Activated naive CD8-positive, alpha-beta T cell treated with anti-CD3 and anti-CD28 coated beads, Interleukin-2, amount 50 U/mL, for 24 hours (primary cell): ENCODE measurements at regions not wholly inside any gene's neighbourhood (a gene's known extent, or its start where the extent isn't known, plus 50 kb on each side); places are given as distances from the start of the nearest gene placed in this dataset.

ENCODE experiments used
- ATAC-seq: fragments of 150-1000 bp; cut with Tn5 transposase; one replicate; pipeline ENCODE4 v1.10.0; 2021
- DNase-seq: peaks from one replicate; pipeline ENCODE4 v3.0.0; 2021
- H3K27ac Mint-ChIP-seq: one replicate; pipeline ENCODE4 v1.8.0; 2021; ENCODE audit warnings: mild to moderate bottlenecking, mixed read lengths
- H3K27me3 Mint-ChIP-seq: one replicate; pipeline ENCODE4 v1.8.0; 2021; ENCODE audit warnings: mixed read lengths
- H3K36me3 Mint-ChIP-seq: one replicate; pipeline ENCODE4 v1.8.0; 2021; ENCODE audit warnings: low read depth, mixed read lengths
- H3K4me1 Mint-ChIP-seq: one replicate; pipeline ENCODE4 v1.8.0; 2021; ENCODE audit warnings: mixed read lengths
- H3K4me3 Mint-ChIP-seq: one replicate; pipeline ENCODE4 v1.8.0; 2021; ENCODE audit warnings: mild to moderate bottlenecking, moderate library complexity, mixed read lengths
- H3K9me3 Mint-ChIP-seq: one replicate; pipeline ENCODE4 v1.8.0; 2021; ENCODE audit warnings: mixed read lengths

GRCh38 chr1:208520438-208521099, 276.4 kb upstream of the PLXNA2 start:
- Mint-ChIP-seq H3K36me3 (no peaks in the 10 kb centered on the region), H3K4me3 (no peak overlapping the region), H3K4me1 (no peaks in the 10 kb centered on the region), H3K9me3 (peaks cover 7% of the 10 kb centered on the region), H3K27ac (no peak overlapping the region), H3K27me3 (no peaks in the 10 kb centered on the region)
- ATAC-seq (no peak), DNase-seq (no peak)

DNA sequence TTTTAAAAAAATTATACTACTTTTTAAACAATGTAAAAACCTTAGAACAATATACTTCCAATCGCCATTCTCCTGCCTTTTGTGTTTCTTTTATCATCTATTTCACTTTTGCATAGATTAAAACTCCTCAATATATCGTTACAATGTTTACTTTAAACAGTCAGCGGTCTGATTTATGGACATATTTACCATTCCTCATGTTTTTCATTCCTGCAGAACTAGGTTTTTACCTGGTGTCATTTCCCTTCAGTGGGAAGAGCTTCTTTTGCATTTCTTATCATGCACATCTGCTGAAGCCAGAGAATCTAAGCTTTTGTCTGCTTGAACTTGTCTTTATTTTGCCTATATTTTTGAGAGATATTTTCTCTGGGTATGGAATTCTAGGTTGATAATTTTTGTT, 277.4 kb upstream of the PLXNA2 start:
- Mint-ChIP-seq H3K36me3 (no peaks in the 10 kb centered on the region), H3K9me3 (peaks cover 7% of the 10 kb centered on the region), H3K4me1 (no peaks in the 10 kb centered on the region), H3K4me3 (no peak overlapping the region), H3K27ac (no peak overlapping the region), H3K27me3 (no peaks in the 10 kb centered on the region)
- DNase-seq: no peak
- ATAC-seq: no peak

GRCh38 chr1:208523007-208523406, 278.8 kb upstream of the PLXNA2 start:
- Mint-ChIP-seq H3K4me3 (no peak overlapping the region), H3K27me3 (no peaks in the 10 kb centered on the region), H3K27ac (no peak overlapping the region), H3K36me3 (no peaks in the 10 kb centered on the region), H3K9me3 (no peaks in the 10 kb centered on the region), H3K4me1 (no peaks in the 10 kb centered on the region)
- ATAC-seq (no peak), DNase-seq (no peak)

GRCh38 chr1:208524376-208524775, 280.2 kb upstream of the PLXNA2 start:
- DNase-seq: no peak
- no peaks in the 10 kb centered on the region for H3K27me3 Mint-ChIP-seq
- no peaks in the 10 kb centered on the region for H3K9me3 Mint-ChIP-seq

GRCh38 chr1:208524925-208525324, 280.7 kb upstream of the PLXNA2 start:
- H3K4me3 Mint-ChIP-seq: no peak overlapping the region
- H3K9me3 Mint-ChIP-seq: no peaks in the 10 kb centered on the region
- no peaks in the 10 kb centered on the region for H3K4me1 Mint-ChIP-seq
- no peak overlapping the region for H3K27ac Mint-ChIP-seq
- ATAC-seq (no peak), DNase-seq (no peak)
- H3K36me3 Mint-ChIP-seq: no peaks in the 10 kb centered on the region
- H3K27me3 Mint-ChIP-seq: no peaks in the 10 kb centered on the region

More at GRCh38 chr1:208524376-208524775, 280.2 kb upstream of the PLXNA2 start:
- no peak for ATAC-seq
- Mint-ChIP-seq H3K36me3 (no peaks in the 10 kb centered on the region), H3K4me3 (no peak overlapping the region), H3K27ac (no peak overlapping the region), H3K4me1 (no peaks in the 10 kb centered on the region)

DNA sequence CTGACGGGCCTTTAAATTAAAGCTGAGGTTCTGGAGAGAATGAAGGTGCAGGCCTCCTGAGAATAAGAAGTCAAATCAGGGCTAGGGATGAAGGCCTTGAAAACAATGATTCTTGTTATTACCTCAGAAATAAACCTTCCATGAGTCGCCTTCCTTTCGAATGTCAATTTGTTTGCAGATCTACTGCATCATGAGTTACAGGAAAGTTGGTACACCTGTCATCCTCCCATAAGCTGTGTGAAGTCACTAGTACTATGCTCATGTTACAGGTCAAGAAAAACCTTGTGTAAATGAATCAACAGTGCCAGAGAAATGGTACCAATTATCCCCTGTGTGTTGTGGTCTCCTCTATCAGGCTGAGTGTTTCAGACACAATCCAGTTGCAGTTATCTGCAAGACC, 281.2 kb upstream of the PLXNA2 start:
- H3K27ac Mint-ChIP-seq: no peak overlapping the region
- DNase-seq: no peak

DNA sequence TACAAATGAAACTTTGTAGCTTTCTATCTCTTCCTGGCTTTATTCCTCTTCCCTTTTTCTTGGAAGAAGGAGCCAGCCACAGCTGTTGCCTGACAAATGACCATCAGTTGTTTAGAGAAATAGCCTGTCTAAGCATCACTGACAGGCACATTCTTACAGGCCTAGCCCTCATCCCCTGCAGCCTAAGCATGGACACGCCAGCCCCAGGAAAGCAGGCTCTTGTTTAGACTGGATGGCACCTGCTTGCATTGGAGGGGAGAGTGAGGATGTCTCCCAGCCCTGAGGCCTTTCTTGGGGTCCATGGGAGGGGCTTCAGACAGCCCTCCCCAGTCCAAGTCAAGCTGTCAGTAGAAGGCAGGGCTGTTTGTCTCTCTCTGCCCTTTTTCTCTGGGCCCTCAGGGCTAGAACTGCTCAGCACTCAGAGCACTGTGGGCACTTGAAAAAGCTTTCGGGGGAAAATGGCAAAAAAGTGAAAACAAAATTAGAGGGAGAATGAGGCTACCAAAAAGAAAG, 282.5 kb upstream of the PLXNA2 start:
- Mint-ChIP-seq H3K36me3 (no peaks in the 10 kb centered on the region), H3K4me3 (no peak overlapping the region), H3K9me3 (no peaks in the 10 kb centered on the region), H3K4me1 (no peaks in the 10 kb centered on the region), H3K27me3 (no peaks in the 10 kb centered on the region), H3K27ac (no peak overlapping the region)
- DNase-seq (no peak), ATAC-seq (no peak)

More for the DNA sequence above, 281.2 kb upstream of the PLXNA2 start:
- ATAC-seq: no peak
- Mint-ChIP-seq H3K4me3 (no peak overlapping the region), H3K27me3 (no peaks in the 10 kb centered on the region), H3K9me3 (no peaks in the 10 kb centered on the region), H3K36me3 (no peaks in the 10 kb centered on the region), H3K4me1 (no peaks in the 10 kb centered on the region)

- Mint-ChIP-seq H3K4me3 (no peak overlapping the region), H3K27ac (no peak overlapping the region), H3K9me3 (no peaks in the 10 kb centered on the region), H3K36me3 (no peaks in the 10 kb centered on the region), H3K27me3 (no peaks in the 10 kb centered on the region), H3K4me1 (no peaks in the 10 kb centered on the region)
- ATAC-seq: no peak
- DNase-seq: no peak
Measured at GRCh38 chr1:208527156-208527555, 283.0 kb upstream of the PLXNA2 start.

DNA sequence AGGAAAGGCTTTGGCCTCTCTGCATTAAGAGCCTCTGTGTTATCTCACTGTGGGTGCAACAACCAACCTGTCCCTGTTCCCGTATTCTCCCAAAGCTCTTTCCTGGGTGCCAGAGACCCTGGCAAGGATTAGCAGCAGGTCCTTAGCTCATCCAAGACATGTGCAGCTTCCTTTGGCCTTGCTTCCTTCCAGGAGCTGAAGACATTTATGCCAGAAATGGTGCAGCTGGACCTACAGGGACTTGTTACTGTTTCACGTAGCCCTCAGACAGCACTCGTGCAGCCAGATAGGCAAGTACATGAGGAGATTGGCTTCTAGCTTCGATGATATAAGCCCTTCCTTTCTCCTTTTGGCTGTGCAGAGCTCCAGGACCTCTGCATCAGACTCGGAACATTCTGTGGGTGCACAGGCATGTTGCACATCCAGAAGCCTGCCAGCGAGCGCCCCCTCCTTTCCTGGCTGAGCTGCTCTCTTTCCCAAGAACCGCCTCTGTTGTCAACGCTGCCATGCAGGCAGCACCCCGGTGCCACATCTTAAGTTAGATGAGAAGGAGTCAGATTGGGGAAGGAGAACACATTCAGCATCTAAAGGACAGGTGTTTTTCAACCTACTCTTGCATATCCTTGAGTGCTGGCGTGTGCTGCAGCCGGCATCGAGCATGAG, 284.5 kb upstream of the PLXNA2 start:
- Mint-ChIP-seq H3K4me3 (no peak overlapping the region), H3K27ac (no peak overlapping the region), H3K9me3 (no peaks in the 10 kb centered on the region), H3K4me1 (no peaks in the 10 kb centered on the region), H3K36me3 (no peaks in the 10 kb centered on the region), H3K27me3 (no peaks in the 10 kb centered on the region)
- DNase-seq: no peak
- ATAC-seq: no peak

GRCh38 chr1:208531003-208531750, 287.0 kb upstream of the PLXNA2 start:
- H3K27ac Mint-ChIP-seq: no peak overlapping the region

DNA sequence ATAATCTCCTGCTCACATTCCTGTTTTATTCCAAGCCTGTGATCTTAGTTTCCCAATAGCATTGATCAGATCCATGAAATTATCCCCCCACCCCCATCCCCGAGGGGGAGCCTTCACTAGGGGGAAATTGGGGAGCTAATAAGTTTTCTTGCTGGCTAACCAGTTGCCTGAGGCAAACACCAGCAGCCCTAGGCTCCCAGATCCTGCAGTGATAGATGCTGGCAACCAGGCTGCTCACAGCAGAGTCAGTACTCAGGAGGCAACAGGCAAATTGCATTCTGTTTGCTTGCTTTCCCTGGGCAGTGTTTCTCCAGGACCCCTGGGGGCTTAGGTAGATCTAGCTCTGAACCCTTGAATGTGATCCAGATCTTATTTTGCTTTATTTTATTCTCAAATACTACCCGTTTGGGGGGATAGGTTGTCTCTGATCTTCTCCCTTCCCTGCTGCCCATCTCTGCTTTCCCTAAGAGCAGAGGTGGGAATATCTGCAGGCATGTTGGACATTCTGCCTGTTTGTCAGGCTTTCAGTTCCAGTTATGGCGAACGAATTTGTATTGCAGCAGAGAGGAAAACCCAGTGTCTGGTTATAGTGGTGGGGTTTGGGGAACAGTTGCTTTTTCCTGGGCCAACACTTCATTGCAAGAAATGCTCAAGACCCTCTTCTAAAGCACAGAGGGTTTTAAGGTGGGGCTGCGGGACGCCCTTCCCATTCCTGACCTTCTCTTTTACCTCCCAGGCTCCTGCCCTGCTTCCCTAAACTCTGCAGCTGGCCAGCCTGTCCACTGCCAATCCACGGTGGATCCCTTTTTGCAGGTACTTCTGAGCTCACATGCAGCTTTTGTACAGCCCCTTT, 289.8 kb upstream of the PLXNA2 start:
- Mint-ChIP-seq H3K27me3 (peaks cover 2% of the 10 kb centered on the region), H3K27ac (no peak overlapping the region), H3K4me3 (no peak overlapping the region), H3K36me3 (no peaks in the 10 kb centered on the region), H3K4me1 (no peaks in the 10 kb centered on the region), H3K9me3 (no peaks in the 10 kb centered on the region)
- ATAC-seq (no peak), DNase-seq (no peak)

More at GRCh38 chr1:208531003-208531750, 287.0 kb upstream of the PLXNA2 start:
- no peak for ATAC-seq
- Mint-ChIP-seq H3K27me3 (peaks cover 2% of the 10 kb centered on the region), H3K36me3 (no peaks in the 10 kb centered on the region), H3K4me3 (no peak overlapping the region), H3K4me1 (no peaks in the 10 kb centered on the region), H3K9me3 (no peaks in the 10 kb centered on the region)
- DNase-seq: no peak

GRCh38 chr1:208534599-208534897, 290.4 kb upstream of the PLXNA2 start:
- no peak overlapping the region for H3K4me3 Mint-ChIP-seq
- no peaks in the 10 kb centered on the region for H3K36me3 Mint-ChIP-seq
- peaks cover 2% of the 10 kb centered on the region for H3K27me3 Mint-ChIP-seq
- H3K27ac Mint-ChIP-seq: no peak overlapping the region
- H3K4me1 Mint-ChIP-seq: no peaks in the 10 kb centered on the region
- no peaks in the 10 kb centered on the region for H3K9me3 Mint-ChIP-seq
- no peak for DNase-seq
- no peak for ATAC-seq

GRCh38 chr1:208534979-208535378, 290.8 kb upstream of the PLXNA2 start:
- Mint-ChIP-seq H3K4me3 (no peak overlapping the region), H3K36me3 (no peaks in the 10 kb centered on the region), H3K4me1 (no peaks in the 10 kb centered on the region), H3K27ac (no peak overlapping the region), H3K27me3 (peaks cover 2% of the 10 kb centered on the region), H3K9me3 (no peaks in the 10 kb centered on the region)
- DNase-seq (no peak), ATAC-seq (no peak)

DNA sequence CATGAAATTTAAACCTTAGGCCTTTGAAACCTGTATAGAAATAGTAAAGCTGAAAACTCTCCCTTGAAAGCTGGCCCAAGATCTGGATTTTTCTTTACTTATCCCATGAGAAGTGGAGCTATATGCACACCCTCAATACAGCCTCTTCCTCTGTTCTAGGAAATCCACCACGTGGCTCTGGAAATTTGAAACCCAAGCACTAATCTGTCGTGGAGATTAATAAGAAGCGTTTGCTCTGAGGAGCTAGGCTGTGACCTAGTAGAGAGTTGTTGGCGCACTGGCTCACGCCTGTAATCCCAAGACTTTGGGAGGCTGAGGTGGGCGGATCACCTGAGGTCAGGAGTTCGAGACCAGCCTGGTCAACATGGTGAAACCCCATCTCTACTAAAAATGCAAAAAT, 291.3 kb upstream of the PLXNA2 start:
- Mint-ChIP-seq H3K9me3 (no peaks in the 10 kb centered on the region), H3K27me3 (peaks cover 2% of the 10 kb centered on the region), H3K4me3 (no peak overlapping the region), H3K4me1 (no peaks in the 10 kb centered on the region), H3K36me3 (no peaks in the 10 kb centered on the region), H3K27ac (no peak overlapping the region)
- DNase-seq (no peak), ATAC-seq (no peak)
